Bronchial epithelial cell (primary cell): ENCODE measurements at regions not wholly inside any gene's neighbourhood (a gene's known extent, or its start where the extent isn't known, plus 50 kb on each side); places are given as distances from the start of the nearest gene placed in this dataset.

Experiments
- DNase-seq: peaks from one replicate; pipeline ENCODE4 v3.0.0-alpha.2; 2010; ENCODE audit warnings: low read depth
- FAIRE-seq: peaks from 2 replicates; lab custom pipeline; 2011; peaks lifted over from hg19 to GRCh38; lab: Jason Lieb, UNC
- H3K27me3 ChIP-seq: 2 replicates; pipeline ENCODE4 v1.5.1; 2011; ENCODE audit warnings: low read length; ENCODE audit not compliant: control insufficient read depth, insufficient read depth
- H3K36me3 ChIP-seq: 2 replicates; pipeline ENCODE4 v1.5.1; 2011; ENCODE audit warnings: low read length; ENCODE audit not compliant: control insufficient read depth, insufficient read depth
- H3K4me3 ChIP-seq: 2 replicates; pipeline ENCODE4 v1.5.1; 2011; ENCODE audit warnings: mild to moderate bottlenecking, low read depth, low read length, control low read depth
- TF ChIP-seq, protein P1 (sequence below): IDR thresholded peaks from 2 replicates; pipeline ENCODE4 v1.5.1; 2011; ENCODE audit warnings: mild to moderate bottlenecking, moderate library complexity, low read length, control low read depth, inconsistent platforms; ENCODE audit not compliant: insufficient read depth, severe bottlenecking

DNA sequence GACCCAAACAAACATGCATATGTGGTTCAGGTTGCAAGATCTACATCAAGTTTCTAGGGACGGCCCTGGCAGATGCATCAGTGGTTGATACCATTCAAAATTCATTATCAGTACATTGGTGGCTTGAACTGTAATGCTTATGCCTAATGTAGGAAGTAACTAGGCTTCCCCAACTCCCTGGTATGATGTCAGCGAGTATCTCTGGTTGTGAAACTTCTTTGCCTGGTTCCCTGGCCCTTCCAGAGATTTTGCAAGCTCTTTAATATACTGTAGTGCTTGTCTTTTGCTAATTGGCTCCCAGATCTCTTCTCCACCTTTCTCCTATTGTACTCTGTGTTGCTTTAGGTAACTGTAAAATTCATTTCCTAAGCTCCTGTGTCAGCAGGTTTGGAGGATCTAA, 114.8 kb upstream of the RARB start:
- H3K36me3 ChIP-seq, result no peaks in the 10 kb centered on the region
- TF ChIP-seq, protein P1, sequence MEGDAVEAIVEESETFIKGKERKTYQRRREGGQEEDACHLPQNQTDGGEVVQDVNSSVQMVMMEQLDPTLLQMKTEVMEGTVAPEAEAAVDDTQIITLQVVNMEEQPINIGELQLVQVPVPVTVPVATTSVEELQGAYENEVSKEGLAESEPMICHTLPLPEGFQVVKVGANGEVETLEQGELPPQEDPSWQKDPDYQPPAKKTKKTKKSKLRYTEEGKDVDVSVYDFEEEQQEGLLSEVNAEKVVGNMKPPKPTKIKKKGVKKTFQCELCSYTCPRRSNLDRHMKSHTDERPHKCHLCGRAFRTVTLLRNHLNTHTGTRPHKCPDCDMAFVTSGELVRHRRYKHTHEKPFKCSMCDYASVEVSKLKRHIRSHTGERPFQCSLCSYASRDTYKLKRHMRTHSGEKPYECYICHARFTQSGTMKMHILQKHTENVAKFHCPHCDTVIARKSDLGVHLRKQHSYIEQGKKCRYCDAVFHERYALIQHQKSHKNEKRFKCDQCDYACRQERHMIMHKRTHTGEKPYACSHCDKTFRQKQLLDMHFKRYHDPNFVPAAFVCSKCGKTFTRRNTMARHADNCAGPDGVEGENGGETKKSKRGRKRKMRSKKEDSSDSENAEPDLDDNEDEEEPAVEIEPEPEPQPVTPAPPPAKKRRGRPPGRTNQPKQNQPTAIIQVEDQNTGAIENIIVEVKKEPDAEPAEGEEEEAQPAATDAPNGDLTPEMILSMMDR, result no peak
- H3K27me3 ChIP-seq, result no peaks in the 10 kb centered on the region
- no peak overlapping the region for H3K4me3 ChIP-seq
- DNase-seq (peak; percentile 14), FAIRE-seq (no peak)

DNA sequence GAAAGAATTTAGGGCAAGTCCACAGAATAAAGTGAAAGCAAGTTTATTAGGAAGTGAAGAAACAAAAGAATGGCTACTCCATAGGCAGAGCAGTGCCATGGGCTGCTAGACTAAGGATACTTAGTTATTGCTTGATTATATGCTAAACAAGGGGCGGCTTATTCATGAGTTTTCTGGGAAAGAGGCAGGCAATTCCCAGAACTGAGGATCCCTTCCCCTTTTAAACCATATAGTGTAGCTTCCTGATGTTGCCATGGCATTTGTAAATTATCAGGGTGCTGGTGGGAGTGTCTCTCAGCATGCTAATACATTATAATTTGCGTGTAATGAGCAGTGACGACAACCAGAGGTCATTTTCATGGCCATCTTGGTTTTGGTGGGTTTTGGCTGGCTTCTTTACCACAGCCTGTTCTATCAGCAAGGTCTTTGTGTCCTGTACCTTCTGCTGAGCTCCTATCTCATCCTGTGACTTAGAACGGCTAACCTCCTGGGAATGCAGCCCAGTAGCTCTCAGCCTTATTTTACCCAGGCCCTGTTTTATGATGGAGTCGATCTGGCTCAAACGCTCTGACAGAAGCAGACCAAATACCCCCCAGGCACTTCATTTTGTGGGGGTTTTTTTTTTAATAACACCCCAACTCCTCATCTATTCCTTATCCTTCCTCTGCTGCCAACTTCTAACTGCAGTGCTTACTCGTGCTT, 103.0 kb upstream of the RARB start:
- TF ChIP-seq, protein P1, result no peak

DNA sequence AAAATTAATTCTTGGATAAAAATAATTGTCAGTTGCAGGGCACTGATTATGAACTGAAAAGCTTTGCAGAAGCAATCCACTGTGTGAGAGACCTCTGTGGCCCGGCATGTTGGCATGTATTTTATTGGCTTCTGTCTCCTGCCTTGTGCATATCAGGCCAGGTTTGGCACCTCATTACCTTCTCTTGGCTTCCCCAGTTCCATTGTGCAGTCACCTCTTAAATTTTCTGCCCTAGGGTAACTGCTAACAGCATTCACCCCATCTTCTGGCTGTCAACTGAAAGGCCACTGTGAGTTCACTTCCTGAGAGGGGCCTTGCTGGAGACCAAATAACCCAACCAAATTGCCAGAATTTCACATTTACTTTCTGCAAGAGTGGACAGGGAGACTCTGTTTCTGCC, 92.7 kb upstream of the RARB start:
- Histone ChIP-seq H3K27me3 (no peaks in the 10 kb centered on the region), H3K36me3 (no peaks in the 10 kb centered on the region), H3K4me3 (no peak overlapping the region)
- FAIRE-seq (no peak), DNase-seq (no peak)
- TF ChIP-seq, protein P1, result no peak

More for the DNA sequence above, 103.0 kb upstream of the RARB start:
- Histone ChIP-seq H3K4me3 (no peak overlapping the region), H3K36me3 (no peaks in the 10 kb centered on the region), H3K27me3 (no peaks in the 10 kb centered on the region)
- no peak for DNase-seq
- FAIRE-seq, result no peak

DNA sequence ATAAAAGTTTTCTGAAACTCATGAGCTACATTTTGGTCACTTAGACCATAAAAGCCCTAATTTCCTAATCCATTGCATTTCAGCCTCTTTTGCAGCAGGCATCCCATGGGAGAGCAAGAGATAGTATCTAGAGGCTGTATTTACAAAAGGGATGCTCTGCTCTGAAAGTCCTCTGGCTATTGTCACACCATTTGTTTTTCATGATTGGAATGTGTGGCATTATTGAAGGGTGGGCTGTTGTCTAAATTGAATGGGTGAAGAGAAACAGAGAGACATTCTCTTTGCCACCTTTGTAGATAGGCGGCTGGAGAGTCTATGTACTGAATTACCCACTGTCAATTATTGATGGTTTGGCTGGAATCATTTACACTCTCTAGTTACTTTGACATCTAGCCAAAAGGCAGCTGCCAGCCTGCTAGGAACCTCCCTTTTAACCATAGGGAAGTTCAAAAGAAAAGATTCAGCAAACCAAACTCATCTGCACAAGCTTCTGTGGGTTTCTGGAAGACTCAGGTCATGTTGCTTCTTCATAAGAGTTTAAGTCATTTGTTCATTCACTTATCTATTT, 89.8 kb upstream of the RARB start:
- H3K27me3 ChIP-seq, result no peaks in the 10 kb centered on the region
- DNase-seq, result no peak
- H3K4me3 ChIP-seq, result no peak overlapping the region
- TF ChIP-seq, protein P1, result no peak
- no peaks in the 10 kb centered on the region for H3K36me3 ChIP-seq
- no peak for FAIRE-seq

DNA sequence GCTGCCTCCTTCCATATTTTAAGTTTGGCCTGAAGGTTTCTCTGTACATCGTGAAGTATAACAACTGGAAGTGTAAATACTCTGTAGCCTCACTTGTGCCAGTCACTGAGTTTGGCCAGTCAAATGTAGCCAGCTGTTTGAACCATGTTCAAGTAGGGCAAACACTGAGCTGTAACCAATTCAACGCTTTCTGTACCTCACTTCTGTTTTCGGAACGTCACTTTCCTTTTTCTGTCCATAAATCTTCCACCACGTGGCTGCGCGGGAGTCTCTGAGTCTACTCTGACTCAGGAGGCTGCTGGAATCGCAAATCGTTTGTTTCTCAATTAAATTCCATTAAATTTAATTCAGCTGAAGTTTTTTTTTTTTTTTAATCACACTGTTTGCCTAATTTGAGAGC, 88.8 kb upstream of the RARB start:
- TF ChIP-seq, protein P1, result no peak
- FAIRE-seq (no peak), DNase-seq (no peak)
- no peaks in the 10 kb centered on the region for H3K27me3 ChIP-seq
- no peak overlapping the region for H3K4me3 ChIP-seq
- H3K36me3 ChIP-seq, result no peaks in the 10 kb centered on the region
